ENCODE measurements at regions not wholly inside any gene's neighbourhood (a gene's known extent, or its start where the extent isn't known, plus 50 kb on each side); places are given as distances from the start of the nearest gene placed in this dataset.

DNA sequence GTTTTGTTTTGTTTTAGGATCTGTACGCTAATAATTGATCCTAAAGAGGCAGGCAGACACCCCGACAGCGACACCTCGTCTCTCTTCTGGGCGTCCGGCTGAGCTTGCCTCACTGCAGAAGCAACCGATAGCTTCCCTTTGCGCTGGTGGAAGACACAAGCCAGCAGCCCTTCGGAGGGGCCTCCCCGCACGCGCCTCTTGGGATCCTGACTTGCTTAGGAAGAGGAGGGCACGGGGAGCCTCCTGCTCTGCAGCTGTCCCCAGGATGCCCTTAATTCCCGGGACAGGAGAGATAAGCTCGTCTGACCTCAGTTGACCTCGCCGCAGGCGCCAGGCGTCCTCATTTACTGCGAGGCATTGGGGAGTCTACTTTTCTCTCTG lies 94.0 kb downstream of the CD83 start (continued):
- TF ChIP-seq, protein P1, sequence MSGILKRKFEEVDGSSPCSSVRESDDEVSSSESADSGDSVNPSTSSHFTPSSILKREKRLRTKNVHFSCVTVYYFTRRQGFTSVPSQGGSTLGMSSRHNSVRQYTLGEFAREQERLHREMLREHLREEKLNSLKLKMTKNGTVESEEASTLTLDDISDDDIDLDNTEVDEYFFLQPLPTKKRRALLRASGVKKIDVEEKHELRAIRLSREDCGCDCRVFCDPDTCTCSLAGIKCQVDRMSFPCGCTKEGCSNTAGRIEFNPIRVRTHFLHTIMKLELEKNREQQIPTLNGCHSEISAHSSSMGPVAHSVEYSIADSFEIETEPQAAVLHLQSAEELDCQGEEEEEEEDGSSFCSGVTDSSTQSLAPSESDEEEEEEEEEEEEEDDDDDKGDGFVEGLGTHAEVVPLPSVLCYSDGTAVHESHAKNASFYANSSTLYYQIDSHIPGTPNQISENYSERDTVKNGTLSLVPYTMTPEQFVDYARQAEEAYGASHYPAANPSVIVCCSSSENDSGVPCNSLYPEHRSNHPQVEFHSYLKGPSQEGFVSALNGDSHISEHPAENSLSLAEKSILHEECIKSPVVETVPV (CRISPR knock-in tag; IDR thresholded peaks at IDR 0.05) = no peak
- no peak for TF ChIP-seq ZNF565 (CRISPR knock-in tag; conservative IDR thresholded peaks at IDR 0.05; ENCODE audit: low read depth)
- no peak for TF ChIP-seq BACH2 (CRISPR knock-in tag; IDR thresholded peaks at IDR 0.05; ENCODE audit: borderline replicate concordance)

DNA sequence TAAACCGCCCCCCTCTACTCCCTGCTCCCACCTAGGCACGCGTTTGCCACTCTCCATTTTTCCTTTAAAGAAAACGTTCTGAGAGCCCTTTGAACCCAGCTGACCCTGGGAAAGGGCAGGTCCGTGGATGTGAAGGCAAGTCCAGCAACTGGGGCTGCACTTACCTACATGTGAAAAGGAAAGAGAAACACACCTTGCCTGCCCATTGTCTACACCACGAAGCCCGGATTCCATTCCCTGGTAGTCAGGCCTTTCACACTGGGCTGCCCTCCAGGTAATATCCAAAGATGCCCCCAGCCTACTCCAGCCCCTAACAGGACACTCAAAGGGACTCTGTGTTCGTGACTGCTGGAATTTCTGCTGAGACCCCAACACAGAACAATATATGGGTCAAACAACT lies 94.4 kb downstream of the CD83 start:
- TF ChIP-seq GLIS3 (CRISPR knock-in tag; IDR thresholded peaks at IDR 0.05) = no peak
- TF ChIP-seq PPARA (CRISPR knock-in tag; IDR thresholded peaks at IDR 0.05; ENCODE audit: borderline replicate concordance) = no peak
- no peak for TF ChIP-seq ZNF8 (CRISPR knock-in tag; IDR thresholded peaks at IDR 0.05)
- no peak for TF ChIP-seq OSR1 (CRISPR knock-in tag; IDR thresholded peaks at IDR 0.05)
- TF ChIP-seq TCF4 (CRISPR knock-in tag; IDR thresholded peaks at IDR 0.05; ENCODE audit: borderline replicate concordance) = no peak
- no peak for TF ChIP-seq ARNTL (CRISPR knock-in tag; IDR thresholded peaks at IDR 0.05; ENCODE audit: borderline replicate concordance, low read depth)
- no peak for TF ChIP-seq ZNF565 (CRISPR knock-in tag; conservative IDR thresholded peaks at IDR 0.05; ENCODE audit: low read depth)
- no peak for TF ChIP-seq ZFP30 (CRISPR knock-in tag; IDR thresholded peaks at IDR 0.05)
- TF ChIP-seq ZNF70 (CRISPR knock-in tag; IDR thresholded peaks at IDR 0.05) = no peak
- TF ChIP-seq ZFP3 (CRISPR knock-in tag; IDR thresholded peaks at IDR 0.05) = no peak
- no peak for TF ChIP-seq CSDC2 (CRISPR knock-in tag; IDR thresholded peaks at IDR 0.05)
- TF ChIP-seq, protein P2, sequence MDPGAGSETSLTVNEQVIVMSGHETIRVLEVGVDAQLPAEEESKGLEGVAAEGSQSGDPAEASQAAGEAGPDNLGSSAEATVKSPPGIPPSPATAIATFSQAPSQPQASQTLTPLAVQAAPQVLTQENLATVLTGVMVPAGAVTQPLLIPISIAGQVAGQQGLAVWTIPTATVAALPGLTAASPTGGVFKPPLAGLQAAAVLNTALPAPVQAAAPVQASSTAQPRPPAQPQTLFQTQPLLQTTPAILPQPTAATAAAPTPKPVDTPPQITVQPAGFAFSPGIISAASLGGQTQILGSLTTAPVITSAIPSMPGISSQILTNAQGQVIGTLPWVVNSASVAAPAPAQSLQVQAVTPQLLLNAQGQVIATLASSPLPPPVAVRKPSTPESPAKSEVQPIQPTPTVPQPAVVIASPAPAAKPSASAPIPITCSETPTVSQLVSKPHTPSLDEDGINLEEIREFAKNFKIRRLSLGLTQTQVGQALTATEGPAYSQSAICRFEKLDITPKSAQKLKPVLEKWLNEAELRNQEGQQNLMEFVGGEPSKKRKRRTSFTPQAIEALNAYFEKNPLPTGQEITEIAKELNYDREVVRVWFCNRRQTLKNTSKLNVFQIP (CRISPR knock-in tag; IDR thresholded peaks at IDR 0.05; ENCODE audit: borderline replicate concordance, low read depth) = no peak
- no peak for TF ChIP-seq BACH2 (CRISPR knock-in tag; IDR thresholded peaks at IDR 0.05; ENCODE audit: borderline replicate concordance)
- TF ChIP-seq, protein P3, sequence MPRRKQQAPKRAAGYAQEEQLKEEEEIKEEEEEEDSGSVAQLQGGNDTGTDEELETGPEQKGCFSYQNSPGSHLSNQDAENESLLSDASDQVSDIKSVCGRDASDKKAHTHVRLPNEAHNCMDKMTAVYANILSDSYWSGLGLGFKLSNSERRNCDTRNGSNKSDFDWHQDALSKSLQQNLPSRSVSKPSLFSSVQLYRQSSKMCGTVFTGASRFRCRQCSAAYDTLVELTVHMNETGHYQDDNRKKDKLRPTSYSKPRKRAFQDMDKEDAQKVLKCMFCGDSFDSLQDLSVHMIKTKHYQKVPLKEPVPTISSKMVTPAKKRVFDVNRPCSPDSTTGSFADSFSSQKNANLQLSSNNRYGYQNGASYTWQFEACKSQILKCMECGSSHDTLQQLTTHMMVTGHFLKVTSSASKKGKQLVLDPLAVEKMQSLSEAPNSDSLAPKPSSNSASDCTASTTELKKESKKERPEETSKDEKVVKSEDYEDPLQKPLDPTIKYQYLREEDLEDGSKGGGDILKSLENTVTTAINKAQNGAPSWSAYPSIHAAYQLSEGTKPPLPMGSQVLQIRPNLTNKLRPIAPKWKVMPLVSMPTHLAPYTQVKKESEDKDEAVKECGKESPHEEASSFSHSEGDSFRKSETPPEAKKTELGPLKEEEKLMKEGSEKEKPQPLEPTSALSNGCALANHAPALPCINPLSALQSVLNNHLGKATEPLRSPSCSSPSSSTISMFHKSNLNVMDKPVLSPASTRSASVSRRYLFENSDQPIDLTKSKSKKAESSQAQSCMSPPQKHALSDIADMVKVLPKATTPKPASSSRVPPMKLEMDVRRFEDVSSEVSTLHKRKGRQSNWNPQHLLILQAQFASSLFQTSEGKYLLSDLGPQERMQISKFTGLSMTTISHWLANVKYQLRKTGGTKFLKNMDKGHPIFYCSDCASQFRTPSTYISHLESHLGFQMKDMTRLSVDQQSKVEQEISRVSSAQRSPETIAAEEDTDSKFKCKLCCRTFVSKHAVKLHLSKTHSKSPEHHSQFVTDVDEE (CRISPR knock-in tag; IDR thresholded peaks at IDR 0.05) = no peak
- TF ChIP-seq ISL1 (CRISPR knock-in tag; IDR thresholded peaks at IDR 0.05) = no peak
- TF ChIP-seq SNAI2 (CRISPR knock-in tag; IDR thresholded peaks at IDR 0.05) = no peak
- TF ChIP-seq RARB (CRISPR knock-in tag; IDR thresholded peaks at IDR 0.05) = no peak
- ATAC-seq = no peak

DNA sequence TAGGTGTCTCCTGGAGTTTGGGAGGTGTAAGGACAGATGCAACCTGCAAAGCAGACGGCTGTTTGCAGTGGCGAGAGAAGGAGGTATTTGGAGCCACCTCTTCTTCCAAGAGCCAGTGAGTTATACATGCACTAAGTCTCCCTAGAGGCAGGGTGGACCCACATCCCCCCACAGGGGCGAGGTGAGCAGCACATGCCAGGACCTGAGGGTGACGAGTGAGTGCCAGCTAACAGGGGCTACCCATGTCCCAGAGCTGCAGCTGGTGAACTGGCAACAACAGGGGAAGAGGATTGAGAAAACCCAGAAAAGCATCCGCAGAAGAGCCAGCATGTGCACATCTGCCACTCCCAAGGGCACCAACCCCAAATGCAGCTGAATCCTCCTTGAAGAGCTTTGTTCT lies 95.1 kb downstream of the CD83 start:
- no peak for ATAC-seq
- TF ChIP-seq ZNF70 (CRISPR knock-in tag; IDR thresholded peaks at IDR 0.05) = no peak
- TF ChIP-seq TOX (CRISPR knock-in tag; IDR thresholded peaks at IDR 0.05; ENCODE audit: borderline replicate concordance) = no peak
- no peak for TF ChIP-seq ZFP30 (CRISPR knock-in tag; IDR thresholded peaks at IDR 0.05)
- no peak for TF ChIP-seq TCF4 (CRISPR knock-in tag; IDR thresholded peaks at IDR 0.05; ENCODE audit: borderline replicate concordance)
- TF ChIP-seq, protein P2 (CRISPR knock-in tag; IDR thresholded peaks at IDR 0.05; ENCODE audit: borderline replicate concordance, low read depth) = no peak
- TF ChIP-seq ZFP3 (CRISPR knock-in tag; IDR thresholded peaks at IDR 0.05) = no peak

DNA sequence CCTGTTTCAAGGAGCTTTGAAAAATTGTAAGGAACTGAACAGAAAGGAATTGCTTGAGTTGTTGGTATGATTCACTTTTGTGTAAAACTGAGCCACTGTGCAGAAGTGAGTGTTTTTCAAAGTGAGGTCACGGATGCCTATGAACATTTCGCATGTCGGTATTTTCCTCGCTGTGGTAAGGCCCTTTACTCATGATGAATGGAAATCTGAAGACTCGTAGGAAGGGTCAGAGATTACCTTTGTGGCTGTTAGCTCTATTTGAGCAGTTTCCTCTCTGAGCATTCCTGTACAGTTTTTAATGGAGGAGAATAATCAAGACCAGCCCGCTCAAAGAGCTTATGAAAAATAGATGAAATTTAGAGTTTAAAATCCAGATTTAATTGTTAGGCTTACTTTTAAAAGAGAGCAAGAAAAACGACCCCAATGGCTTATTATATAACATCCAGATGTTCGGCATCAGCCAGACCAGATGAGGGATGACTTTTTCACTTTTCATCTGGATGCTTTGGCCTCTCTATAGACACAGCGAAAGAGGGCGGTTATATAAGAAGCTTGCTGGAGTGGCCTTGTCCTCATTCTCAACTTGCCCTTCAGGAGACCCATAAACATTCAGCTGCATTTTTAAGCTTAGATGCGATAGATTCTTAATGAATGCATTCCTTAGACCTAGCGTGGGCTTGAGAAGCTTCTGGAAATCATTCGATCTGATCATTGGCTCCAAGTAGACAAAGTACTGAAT lies 99.5 kb downstream of the CD83 start:
- ATAC-seq = no peak
- TF ChIP-seq TCF4 (CRISPR knock-in tag; IDR thresholded peaks at IDR 0.05; ENCODE audit: borderline replicate concordance) = no peak
- TF ChIP-seq, protein P1 (CRISPR knock-in tag; IDR thresholded peaks at IDR 0.05) = no peak
- TF ChIP-seq ZNF8 (CRISPR knock-in tag; IDR thresholded peaks at IDR 0.05) = no peak
- TF ChIP-seq, protein P2 (CRISPR knock-in tag; IDR thresholded peaks at IDR 0.05; ENCODE audit: borderline replicate concordance, low read depth) = no peak
- no peak for TF ChIP-seq PPARA (CRISPR knock-in tag; IDR thresholded peaks at IDR 0.05; ENCODE audit: borderline replicate concordance)
- TF ChIP-seq BACH2 (CRISPR knock-in tag; IDR thresholded peaks at IDR 0.05; ENCODE audit: borderline replicate concordance) = no peak
- no peak for TF ChIP-seq RARB (CRISPR knock-in tag; IDR thresholded peaks at IDR 0.05)
- TF ChIP-seq, protein P4, sequence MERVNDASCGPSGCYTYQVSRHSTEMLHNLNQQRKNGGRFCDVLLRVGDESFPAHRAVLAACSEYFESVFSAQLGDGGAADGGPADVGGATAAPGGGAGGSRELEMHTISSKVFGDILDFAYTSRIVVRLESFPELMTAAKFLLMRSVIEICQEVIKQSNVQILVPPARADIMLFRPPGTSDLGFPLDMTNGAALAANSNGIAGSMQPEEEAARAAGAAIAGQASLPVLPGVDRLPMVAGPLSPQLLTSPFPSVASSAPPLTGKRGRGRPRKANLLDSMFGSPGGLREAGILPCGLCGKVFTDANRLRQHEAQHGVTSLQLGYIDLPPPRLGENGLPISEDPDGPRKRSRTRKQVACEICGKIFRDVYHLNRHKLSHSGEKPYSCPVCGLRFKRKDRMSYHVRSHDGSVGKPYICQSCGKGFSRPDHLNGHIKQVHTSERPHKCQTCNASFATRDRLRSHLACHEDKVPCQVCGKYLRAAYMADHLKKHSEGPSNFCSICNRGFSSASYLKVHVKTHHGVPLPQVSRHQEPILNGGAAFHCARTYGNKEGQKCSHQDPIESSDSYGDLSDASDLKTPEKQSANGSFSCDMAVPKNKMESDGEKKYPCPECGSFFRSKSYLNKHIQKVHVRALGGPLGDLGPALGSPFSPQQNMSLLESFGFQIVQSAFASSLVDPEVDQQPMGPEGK (CRISPR knock-in tag; IDR thresholded peaks at IDR 0.05; ENCODE audit: borderline replicate concordance) = no peak
- no peak for TF ChIP-seq ARNTL (CRISPR knock-in tag; IDR thresholded peaks at IDR 0.05; ENCODE audit: borderline replicate concordance, low read depth)
